HG03558 (cell line): ENCODE measurements at regions not wholly inside any gene's neighbourhood (a gene's known extent, or its start where the extent isn't known, plus 50 kb on each side); places are given as distances from the start of the nearest gene placed in this dataset.
"Not testable (repeated sequence)": the region's sequence is repeated elsewhere in the genome, so short reads cannot be mapped to it uniquely, and the experiment has no call there.

Experiments
- ATAC-seq: cut with Tn5 transposase; IDR thresholded peaks from one replicate; pipeline ENCODE4 v1.9.1; 2021; ENCODE audit warnings: moderate number of reproducible peaks; ENCODE audit not compliant: unreplicated experiment; ENCODE audit errors: extremely low read depth

DNA sequence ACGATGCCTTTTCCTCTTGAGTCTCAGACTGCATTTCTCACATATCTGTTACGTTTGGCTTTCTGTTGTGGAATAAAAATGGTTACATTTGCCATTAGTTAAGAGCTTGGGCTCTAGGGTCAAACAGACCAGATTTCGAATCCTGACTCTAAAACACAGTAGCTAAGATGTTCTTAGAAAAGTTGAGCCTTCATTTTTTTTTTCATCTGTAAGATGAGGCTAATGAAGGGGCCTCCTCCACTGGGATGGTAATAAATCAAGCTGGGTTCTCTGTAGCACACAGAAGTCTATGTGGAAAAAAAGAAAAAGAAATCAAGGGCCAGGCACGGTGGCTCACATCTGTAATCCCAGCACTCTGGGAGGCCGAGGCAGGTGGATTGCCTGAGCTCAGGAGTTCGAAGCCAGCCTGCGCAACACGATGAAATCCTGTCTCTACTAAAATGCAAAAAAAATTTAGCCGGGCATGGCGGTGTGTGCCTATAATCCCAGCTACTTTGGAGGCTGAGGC, 49.9 kb upstream of the CAPRIN1 start:
- no peak for ATAC-seq

DNA sequence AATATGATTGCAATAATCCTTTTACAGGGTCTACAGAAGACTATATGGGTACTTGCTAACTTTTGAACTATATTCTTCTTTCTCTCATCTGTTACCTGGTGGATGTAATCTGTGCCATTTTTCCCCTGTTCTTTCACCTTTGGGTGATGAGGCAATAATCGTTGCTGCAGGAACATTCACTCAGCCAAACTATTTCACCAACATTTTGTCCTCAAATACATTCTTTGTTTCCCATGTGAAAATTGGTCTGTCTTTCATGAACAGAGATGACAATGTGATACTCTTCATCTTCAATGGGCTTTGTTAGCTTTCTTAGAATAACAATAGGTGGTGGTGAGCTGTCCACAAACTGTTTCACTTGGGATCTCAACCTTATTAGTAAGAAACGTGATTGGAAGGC, 52.1 kb upstream of the CAPRIN1 start:
- ATAC-seq = no peak

DNA sequence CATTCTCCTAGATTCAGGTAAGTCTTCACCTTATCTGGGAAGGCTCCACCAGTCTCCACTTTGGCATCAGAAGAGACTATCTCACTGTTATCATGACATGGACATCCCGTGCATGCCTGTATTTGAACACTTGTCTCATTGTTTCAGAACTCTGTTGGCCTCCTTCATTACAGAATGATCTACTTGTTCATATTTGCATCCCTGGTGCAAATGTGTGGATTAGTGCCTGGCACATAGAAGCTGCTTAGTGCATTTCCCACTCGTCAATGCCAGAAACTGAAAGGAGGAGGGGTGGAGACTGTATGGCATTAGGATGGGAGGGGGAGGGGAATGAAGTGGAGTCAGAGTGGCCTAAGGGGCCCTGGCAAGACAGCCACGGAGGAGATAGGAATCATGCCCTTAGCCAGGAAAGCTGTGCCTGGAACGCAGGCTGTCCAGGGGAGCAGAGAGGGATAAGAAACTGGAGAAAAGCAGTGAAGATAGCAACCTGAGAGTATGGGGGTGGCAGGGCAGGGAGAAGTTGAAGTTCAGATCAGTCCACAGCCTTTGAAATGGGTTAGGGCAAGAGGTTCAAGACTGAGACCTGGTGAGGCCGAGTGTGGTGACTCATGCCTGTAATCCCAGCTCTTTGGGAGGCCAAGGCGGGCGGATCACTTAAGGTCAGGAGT, 53.8 kb upstream of the CAPRIN1 start:
- no peak for ATAC-seq

DNA sequence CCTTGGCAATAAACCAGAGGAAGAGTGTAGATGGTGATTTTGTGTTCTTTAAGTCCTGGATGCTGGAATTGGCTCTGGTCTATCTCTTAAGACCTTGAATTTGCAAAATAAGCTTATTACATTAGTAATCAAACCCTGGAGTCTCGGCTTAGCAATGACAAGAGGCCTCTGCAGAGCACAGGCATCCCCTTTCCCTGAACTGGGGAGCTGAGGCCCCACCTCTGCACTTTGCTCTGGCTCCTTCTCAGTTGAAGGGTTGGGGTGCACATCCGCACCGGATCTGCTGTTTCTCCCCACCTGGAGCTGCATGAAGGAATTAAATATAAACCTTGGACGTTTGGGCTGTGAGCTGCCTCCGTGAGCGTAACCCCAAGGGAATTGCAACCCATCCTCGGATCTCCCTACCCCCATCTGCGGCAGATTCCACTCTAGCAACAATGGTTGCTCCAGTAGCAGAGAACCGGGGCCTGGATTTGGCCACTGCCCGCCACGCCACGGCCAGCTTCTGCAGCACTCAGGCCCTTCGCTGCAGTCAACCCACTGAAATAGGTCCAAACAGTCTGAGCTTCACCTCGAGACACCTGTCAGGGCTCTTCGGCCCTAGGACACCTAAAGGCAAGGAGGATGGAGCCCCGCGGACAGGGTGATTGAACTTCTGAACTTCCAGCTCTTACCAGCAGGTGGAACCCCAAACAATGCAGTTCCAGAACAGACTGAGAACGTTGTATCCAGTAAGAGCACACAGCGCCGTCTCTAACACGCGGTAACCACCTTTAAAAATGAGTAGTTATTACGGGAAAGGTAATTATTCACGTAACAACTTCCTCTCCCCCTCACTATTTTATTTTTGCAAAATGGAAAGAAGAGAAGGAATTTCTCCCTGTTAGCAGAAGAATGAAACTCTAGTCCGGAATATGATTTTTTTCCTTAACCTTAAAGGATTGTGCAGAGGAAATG, 54.8 kb upstream of the CAPRIN1 start:
- peak; percentile 53 for ATAC-seq

DNA sequence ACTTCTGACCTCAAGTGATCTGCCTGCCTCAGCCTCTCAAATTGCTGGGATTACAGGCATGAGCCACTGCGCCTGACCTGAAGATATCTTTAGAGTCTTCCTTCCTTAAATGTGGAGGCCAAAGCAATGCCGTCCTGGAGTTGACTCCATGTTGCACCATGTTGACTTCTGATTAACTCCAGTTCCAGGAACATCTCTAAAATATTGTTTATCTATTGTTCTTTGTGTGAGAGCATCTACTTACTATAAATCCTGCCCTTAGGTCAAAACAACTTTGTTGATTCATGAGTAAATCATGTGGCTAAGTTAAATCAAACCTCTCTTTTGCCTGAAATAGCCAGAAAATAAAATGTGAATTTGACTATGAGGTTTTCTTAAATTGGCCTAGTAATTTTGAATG, 56.6 kb upstream of the CAPRIN1 start:
- no peak for ATAC-seq

DNA sequence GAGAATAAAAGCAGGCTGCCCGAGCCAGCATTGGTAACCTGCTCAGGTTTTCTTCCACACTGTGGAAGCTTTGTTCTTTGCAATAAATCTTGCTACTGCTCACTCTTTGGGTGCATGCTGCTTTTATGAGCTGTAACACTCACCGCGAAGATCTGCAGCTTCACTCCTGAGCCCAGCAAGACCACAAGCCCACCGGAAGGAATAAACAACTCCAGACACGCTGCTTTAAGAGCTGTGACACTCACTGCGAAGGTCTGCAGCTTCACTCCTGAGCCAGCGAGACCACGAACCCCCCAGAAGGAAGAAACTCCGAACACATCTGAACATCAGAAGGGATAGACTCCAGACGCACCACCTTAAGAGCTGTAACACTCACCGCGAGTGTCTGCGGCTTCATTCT, 60.4 kb upstream of the CAPRIN1 start:
- not testable (repeated sequence) for ATAC-seq

DNA sequence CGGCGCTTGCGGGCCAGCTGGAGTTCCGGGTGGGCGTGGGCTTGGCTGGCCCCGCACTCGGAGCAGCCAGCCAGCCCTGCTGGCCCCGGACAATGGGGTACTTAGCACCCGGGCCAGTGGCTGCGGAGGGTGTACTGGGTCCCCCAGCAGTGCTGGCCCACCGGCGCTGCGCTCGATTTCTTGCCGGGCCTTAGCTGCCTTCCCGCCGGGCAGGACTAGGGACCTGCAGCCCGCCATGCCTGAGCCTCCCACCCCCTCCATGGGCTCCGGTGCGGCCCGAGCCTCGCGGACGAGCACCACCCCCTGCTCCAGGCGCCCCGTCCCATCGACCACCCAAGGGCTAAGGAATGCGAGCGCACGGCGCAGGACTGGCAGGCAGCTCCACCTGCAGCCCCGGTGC, 61.4 kb upstream of the CAPRIN1 start:
- not testable (repeated sequence) for ATAC-seq

DNA sequence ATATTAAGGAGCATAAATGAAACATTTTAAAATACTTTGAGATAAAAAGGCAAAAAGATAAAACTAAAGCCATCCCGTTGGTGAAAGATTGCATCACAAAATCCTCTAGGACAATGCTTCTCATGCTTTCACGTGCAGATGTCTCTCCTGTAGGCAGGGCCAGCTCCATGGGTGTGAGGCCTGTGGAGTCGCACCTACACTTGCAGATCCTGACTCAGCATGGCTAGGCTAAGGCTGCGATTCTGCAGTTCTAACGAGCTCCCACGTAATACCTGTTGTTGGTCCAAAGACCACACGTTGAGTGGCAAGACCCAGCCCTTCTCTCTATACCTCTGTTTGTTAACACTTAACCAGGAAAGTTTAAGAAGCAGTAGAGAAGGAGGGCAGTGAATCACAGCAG, 62.1 kb upstream of the CAPRIN1 start:
- no peak for ATAC-seq

DNA sequence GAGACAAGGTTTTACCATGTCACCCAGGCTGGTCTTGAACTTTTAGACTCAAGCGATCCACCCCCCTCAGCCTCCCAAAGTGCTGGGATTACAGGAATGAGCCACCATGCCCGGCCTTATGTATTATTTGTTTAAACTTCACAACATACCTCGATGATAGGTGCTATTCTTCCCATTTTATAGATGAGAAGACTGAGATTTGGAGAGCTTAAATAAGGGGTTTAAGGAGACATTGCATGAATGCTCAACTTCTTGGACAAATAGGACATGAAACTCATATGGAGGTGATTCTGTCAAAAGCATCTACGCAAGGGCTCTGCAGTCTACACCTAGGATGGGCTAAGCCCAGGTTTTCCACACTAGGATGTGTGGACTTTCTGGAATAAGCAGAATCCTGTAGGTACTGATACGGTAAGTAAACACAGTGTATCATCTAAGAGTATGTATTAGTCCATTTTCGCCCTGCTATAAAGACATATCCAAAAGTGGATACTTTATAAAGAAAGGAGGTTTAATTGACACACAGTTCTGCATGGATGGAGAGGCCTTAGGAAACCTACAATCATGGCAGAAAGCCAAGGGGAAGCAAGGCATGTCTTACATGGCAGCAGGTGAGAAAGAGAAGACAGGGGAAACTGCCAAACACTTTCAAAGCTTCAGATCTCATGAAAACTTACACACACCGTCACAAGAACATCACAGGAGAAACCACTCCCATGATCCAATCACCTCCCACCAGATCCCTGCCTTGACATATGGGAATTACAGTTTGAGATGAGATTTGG, 62.8 kb upstream of the CAPRIN1 start:
- no peak for ATAC-seq

DNA sequence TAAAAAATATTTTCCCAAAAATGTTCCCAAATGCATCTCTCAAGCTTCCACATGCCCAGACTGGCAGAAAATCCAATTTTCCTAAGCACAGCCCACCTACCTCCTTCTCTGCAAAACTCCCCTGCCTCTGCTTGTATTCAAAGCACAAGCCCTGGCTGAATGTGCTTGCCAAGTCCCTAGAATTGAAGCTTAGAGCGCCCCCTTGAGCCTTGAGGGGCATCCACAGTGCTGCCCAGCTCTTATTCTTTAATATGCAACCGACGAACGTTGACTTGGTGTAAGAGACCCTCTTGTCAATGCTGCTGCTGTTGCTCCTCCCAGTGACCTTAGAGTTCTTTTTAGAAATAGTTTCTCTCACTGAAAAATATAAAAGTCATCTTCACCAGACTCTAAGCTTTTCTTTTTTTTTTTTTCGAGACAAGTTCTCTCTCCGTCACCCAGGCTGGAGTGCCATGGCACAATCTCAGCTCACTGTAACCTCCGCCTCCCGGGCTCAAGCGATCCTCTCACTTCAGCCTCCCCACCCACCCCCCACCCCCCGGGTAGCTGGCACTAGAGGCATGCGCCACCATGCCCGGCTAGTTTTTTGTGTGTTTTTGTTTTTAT, 63.5 kb upstream of the CAPRIN1 start:
- ATAC-seq = no peak

DNA sequence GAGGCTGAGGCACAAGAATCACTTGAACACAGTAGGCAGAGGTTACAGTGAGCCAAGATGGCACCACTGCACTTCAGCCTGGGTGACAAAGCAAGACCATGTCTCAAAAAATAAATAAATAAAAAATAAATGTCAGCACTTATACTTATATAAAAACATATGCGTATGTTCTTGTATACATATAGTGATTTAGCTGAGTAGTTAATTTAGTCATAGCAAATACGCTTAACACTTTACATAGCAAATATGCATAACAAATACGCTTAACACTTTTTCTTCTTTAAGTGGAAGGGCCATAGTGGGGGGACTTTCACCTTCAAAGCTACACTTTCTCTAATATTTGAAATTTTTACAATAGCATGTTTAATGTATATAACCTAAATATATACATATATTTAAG, 64.0 kb upstream of the CAPRIN1 start:
- no peak for ATAC-seq

DNA sequence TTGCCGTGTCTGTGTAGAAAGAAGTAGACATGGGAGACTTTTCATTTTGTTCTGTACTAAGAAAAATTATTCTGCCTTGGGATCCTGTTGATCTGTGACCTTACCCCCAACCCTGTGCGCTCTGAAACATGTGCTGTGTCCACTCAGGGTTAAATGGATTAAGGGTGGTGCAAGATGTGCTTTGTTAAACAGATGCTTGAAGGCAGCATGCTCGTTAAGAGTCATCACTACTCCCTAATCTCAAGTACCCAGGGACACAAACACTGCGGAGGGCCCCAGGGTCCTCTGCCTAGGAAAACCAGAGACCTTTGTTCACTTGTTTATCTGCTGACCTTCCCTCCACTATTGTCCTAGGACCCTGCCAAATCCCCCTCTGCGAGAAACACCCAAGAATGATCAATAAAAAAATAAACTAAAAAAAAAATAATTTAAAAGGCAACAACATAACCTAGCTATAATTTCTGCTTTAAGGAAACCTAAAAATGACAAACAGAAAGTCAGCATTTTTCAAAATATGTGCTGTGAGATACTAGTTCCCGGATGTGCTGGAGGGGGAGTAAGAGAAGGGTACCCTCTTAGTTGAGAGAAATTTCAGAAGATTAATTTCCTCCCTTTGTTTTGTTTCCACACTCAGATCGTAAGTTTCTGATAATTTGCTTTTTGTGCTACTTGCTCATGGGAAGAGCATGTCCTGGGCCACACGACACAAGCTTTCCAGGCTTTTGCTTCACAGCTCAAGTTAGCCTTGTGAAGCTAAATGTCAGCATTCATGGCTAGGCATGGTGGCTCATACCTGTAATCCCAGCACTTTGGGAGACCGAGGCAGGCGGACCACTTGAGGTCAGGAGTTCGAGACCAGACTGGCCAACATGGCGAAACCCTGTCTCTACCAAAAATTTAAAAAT, 64.7 kb upstream of the CAPRIN1 start:
- ATAC-seq = not testable (repeated sequence)

DNA sequence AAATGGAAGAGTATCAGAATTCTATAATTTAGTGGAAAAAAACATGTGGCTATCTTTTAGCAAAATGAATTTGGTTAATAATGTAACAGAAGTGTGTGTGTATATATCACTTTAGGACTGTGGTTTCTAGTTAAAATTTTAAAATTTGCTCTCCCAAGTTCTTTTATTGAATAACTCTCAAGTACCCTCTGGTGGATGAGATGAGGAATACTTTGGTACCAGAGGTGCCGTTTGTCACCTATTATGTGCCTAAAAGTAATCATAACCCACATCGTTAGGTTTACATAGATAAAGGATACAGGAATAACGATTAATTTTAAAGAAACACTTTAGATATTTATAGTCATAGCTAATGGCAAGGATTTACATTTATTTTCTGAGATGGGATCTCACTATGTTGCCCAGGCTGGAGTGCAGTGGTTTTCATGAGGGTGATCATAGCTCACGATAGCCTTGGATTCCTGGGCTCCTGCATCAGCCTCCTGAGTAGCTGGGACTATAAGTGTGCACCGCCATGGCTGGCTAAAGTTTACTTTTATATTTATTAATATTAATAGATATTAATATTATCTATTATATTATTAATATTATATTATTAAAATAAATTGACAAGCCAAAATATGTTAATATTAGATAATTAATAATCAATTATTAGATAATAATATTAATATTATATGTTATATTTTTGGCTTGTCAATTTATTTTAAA, 66.7 kb upstream of the CAPRIN1 start:
- ATAC-seq = no peak

DNA sequence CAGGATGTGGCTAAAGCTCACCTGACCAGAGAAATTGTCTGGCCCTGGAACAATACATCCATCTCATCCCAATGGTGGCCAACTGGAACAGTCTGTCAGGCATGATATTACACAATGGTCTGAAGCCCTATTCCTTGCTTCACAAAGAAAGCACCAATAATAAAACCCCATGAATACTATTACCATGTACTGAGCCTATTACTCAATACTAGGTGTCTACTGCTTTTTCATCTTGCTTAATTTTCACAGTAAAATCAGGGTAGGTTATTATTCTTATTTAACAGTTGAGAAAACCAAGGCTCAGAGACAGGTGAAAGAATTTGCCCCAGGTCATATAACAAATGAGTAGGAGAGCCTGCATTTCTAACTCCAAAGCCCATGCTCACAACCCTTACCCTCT, 68.9 kb upstream of the CAPRIN1 start:
- no peak for ATAC-seq

DNA sequence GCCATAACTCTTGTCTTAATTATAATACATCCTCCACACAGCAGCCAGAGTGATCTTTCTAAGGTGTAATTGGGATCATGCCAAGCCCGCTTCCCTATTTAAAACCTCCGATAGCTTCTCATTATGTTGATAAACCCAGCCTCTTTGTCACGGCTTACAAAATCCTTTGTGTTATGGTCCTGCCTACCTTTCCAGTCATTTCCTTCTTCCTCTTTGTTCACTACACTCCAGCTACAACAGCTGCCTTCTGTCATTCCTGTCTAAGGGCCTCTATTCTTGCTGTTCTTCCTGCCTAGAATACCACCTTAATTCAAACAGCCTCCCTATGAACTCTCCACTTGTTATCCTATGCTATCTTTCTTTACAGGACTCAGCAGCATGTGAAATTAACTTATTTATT, 70.6 kb upstream of the CAPRIN1 start:
- no peak for ATAC-seq

DNA sequence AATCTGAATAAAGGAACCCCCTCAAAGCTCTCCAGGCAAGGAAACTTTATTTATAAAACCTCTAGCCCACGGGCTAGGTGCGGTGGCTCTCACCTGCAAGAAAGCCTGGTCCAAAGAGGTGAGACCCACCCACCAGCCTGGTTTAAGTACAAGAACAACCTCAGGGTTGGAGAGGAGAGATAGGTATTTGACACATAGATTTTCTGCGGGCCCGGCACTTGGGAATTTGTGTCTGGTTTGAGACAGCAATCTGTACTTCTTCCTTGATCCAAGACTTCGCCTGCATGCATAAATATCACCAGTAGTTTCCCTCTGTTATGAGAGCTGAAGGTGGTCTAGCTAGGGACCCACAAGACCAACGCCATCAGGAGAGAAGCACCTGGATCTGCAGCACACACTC, 73.2 kb upstream of the CAPRIN1 start:
- ATAC-seq = no peak

DNA sequence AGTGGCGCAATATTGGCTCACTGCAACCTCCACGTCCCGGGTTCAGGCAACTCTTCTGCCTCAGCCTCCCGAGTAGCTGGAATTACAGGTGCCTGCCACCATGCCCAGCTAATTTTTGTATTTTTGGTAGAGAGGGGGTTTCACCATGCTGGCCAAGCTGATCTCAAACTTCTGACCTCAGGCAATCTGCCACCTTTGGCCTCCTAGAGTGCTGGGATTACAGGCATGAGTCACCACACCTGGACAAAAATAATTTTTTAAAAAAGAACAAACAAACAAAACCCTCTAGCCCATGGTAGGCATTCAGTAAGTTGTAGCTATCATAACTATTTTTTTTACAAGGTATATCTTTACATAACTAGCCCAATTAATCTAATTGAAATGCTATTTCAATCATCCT, 73.9 kb upstream of the CAPRIN1 start:
- ATAC-seq = no peak

DNA sequence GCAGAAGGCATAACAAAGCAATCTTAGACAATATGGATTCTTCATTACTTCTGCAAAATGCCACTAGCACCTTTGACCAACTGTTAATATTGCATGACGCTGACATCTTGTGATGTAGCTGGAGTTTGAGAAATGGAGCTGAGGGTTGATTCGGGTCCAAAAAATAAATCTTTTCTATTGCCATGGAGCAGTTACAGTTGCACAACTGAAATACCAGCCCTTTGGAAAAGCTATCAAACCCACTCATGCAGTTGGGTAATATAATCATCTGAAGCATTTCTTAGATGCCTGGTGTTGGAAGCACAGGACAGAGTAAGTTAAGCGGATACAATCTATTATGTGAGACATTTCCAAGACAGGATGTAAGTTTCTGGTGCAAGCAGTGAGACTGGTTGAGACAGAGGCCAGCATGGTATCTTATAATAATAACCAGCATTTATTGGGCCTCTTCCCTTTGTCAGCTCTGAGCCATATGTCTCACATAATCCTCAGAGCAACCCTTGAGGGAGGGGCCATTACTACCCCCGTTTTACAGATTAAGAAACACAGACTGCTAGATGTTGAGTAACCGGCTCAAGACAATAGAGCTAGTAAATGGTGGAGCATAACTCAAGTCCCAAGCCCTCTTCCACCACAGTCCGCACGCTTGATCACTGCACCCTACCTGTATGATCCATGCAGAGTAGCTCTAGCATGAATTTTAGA, 74.9 kb upstream of the CAPRIN1 start:
- no peak for ATAC-seq
